ENCODE measurements at regions not wholly inside any gene's neighbourhood (a gene's known extent, or its start where the extent isn't known, plus 50 kb on each side); places are given as distances from the start of the nearest gene placed in this dataset.

DNA sequence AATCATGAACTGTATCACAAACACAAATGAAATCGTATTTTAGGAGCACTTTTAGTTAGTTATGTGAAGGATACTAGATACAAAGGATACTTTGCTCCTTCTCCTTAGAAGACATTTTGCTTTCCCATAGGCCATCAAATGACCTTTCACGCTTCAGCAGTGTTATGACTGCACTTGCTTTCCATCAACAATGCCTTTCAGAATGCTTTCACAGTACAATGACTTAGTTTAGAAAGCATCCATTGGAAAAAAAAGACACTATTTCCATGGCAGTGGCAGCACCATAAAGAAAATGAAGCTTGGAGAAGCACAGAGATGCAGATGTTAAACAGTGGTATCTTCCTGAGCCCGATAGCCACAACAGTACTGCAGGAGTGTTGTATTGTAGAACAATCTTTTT lies 203.9 kb downstream of the PCSK1 start:
- no peak overlapping the region for H3K4me3 ChIP-seq
- intact Hi-C loops (cut with DNase I), result no loop called here
- 88 to 90% methylated on average over 3 of the region's 3 CpGs for WGBS, 2 donors
- no peak for ATAC-seq
- no peak for TF ChIP-seq CTCF (IDR thresholded peaks at IDR 0.05)
- H3K4me1 ChIP-seq, result no peaks in the 10 kb centered on the region
- no peak for DNase-seq
- no peaks in the 10 kb centered on the region for H3K9me3 ChIP-seq
- H3K36me3 ChIP-seq, result no peaks in the 10 kb centered on the region
- FAIRE-seq, result no peak
- H3K27me3 ChIP-seq, result no peaks in the 10 kb centered on the region
- no peak overlapping the region for H3K27ac ChIP-seq

- no peak for DNase-seq
- no peak for FAIRE-seq
- Histone ChIP-seq H3K9me3 (no peaks in the 10 kb centered on the region), H3K4me3 (no peak overlapping the region), H3K36me3 (no peaks in the 10 kb centered on the region), H3K27ac (no peak overlapping the region), H3K27me3 (no peaks in the 10 kb centered on the region), H3K4me1 (no peaks in the 10 kb centered on the region)
- WGBS, 2 donors, result 93 to 95% methylated on average over 3 of the region's 3 CpGs
- ATAC-seq, result no peak
- intact Hi-C loops (cut with DNase I), result no loop called here
- no peak for TF ChIP-seq CTCF (IDR thresholded peaks at IDR 0.05)
Measured at GRCh38 chr5:96228408-96228807, 204.6 kb downstream of the PCSK1 start.

DNA sequence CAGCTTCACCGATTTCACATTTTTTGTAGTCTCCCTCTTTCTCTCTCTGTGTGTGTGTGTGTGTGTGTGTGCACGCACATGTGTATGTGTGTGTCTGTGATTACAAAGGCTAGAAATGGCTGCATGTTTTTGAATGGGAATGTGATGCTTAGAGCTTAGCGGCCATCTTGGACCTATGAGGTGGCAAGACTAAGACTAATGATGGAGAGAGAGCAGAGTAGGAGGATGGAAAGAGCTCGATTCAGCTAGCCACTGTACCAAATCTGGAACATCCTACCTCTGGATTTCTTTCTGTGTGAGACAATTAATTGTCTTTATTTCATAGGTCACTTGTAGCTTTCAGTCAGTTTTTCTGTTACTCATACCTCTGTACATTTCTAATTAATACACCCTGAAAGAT lies 205.1 kb downstream of the PCSK1 start:
- TF ChIP-seq CTCF (IDR thresholded peaks at IDR 0.05), result no peak
- Histone ChIP-seq H3K27ac (no peak overlapping the region), H3K36me3 (no peaks in the 10 kb centered on the region), H3K9me3 (no peaks in the 10 kb centered on the region), H3K27me3 (no peaks in the 10 kb centered on the region), H3K4me1 (no peaks in the 10 kb centered on the region), H3K4me3 (no peak overlapping the region)
- no peak for ATAC-seq
- DNase-seq, result no peak
- WGBS, 2 donors, result 93 to 96% methylated on average over 4 of the region's 4 CpGs
- intact Hi-C loops (cut with DNase I), result no loop called here
- FAIRE-seq, result no peak

GRCh38 chr5:96226941-96227552 lies 206.0 kb downstream of the PCSK1 start:
- intact Hi-C loops (cut with DNase I), result no loop called here
- Histone ChIP-seq H3K4me1 (no peaks in the 10 kb centered on the region), H3K27me3 (no peaks in the 10 kb centered on the region), H3K4me3 (no peak overlapping the region), H3K9me3 (no peaks in the 10 kb centered on the region), H3K27ac (no peak overlapping the region), H3K36me3 (no peaks in the 10 kb centered on the region)
- ATAC-seq, result peak in 2 of 4 donors; percentile 62 to 66
- TF ChIP-seq CTCF (IDR thresholded peaks at IDR 0.05), result no peak
- no peak for DNase-seq
- 80 to 85% methylated on average over 6 of the region's 6 CpGs for WGBS, 2 donors
- FAIRE-seq, result no peak

DNA sequence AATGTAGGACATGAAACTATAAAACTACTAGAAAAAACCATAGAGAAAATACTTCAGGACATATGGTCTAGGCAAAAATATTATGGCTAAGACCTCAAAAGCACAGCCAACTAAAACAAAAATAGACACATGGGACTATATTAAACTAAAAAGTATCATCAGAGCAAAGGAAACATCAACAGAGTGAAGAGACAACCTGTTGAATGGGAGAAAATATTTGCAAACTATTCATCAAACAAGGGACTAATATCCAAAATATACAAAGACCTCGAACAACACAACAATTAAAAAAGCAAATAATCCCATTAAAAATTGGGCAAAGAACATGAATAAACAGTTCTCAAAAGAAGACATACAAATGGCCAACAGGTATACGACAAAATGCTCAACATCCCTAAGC lies 210.9 kb downstream of the PCSK1 start:
- no peak for TF ChIP-seq CTCF (IDR thresholded peaks at IDR 0.05)
- Histone ChIP-seq H3K4me3 (no peak overlapping the region), H3K27me3 (no peaks in the 10 kb centered on the region), H3K4me1 (no peaks in the 10 kb centered on the region), H3K9me3 (no peaks in the 10 kb centered on the region), H3K27ac (no peak overlapping the region), H3K36me3 (no peaks in the 10 kb centered on the region)
- no peak for FAIRE-seq
- 90 to 95% methylated on average over 2 of the region's 2 CpGs for whole genome bisulfite sequencing, 2 donors
- intact Hi-C loops (cut with DNase I), result no loop called here
- DNase-seq, result no peak
- ATAC-seq, result no peak

All from pancreas (tissue), 10 donors.